ENCODE measurements at regions not wholly inside any gene's neighbourhood (a gene's known extent, or its start where the extent isn't known, plus 50 kb on each side); places are given as distances from the start of the nearest gene placed in this dataset.

DNA sequence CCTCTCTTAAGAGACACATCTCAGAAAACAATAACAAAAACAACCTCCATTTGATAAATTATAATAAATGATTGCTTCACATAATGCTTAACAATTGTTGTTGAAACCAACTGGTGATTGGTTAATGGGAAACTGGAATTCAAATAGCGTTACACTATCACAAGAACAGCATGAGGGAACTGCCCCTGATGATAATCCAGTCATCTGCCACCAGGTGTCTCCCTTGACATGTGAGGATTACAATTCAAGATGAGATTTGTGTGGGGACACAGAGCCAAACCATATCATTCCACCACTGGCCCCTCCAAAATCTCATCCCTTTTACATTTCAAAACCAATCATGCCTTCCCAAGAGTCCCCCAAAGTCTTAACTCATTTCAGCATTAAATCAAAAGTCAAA is 375.9 kb downstream of the BMPER start:
- peaks cover 12% of the 10 kb centered on the region for H3K9me3 ChIP-seq (replicated peaks)
- no peak overlapping the region for H3K27ac ChIP-seq (replicated peaks)
- intact Hi-C loops (cut with micrococcal nuclease): no loop called here
- H3K4me1 ChIP-seq: no peaks in the 10 kb centered on the region
- TF ChIP-seq, protein P1, sequence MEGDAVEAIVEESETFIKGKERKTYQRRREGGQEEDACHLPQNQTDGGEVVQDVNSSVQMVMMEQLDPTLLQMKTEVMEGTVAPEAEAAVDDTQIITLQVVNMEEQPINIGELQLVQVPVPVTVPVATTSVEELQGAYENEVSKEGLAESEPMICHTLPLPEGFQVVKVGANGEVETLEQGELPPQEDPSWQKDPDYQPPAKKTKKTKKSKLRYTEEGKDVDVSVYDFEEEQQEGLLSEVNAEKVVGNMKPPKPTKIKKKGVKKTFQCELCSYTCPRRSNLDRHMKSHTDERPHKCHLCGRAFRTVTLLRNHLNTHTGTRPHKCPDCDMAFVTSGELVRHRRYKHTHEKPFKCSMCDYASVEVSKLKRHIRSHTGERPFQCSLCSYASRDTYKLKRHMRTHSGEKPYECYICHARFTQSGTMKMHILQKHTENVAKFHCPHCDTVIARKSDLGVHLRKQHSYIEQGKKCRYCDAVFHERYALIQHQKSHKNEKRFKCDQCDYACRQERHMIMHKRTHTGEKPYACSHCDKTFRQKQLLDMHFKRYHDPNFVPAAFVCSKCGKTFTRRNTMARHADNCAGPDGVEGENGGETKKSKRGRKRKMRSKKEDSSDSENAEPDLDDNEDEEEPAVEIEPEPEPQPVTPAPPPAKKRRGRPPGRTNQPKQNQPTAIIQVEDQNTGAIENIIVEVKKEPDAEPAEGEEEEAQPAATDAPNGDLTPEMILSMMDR (IDR thresholded peaks at IDR 0.05; ENCODE audit: borderline replicate concordance): no peak
- no peaks in the 10 kb centered on the region for H3K36me3 ChIP-seq
- DNase-seq: no peak
- H3K4me3 ChIP-seq: no peak overlapping the region
- no peaks in the 10 kb centered on the region for H3K27me3 ChIP-seq (ENCODE audit: low read depth)

DNA sequence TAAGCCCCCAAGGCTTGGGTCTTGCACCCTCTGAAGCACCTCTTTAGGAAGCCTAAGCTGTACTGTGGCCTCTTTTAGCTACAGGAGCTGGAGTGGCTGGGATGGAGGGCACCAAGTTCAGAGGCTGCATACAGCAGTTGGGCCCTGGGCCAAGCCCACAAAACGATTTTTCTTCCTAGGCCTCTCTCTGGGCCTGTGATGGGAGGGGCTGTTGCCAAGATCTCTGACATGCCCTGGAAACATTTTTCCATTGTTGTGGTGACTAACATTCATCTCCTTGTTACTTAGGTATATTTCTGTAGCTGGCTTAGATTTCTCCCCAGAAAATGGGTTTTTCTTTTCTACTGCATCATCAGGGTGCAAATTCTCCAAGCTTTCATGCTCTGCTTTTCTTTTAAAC is 375.7 kb upstream of the NPSR1 start:
- Histone ChIP-seq H3K4me1 (no peaks in the 10 kb centered on the region), H3K4me3 (no peak overlapping the region), H3K27me3 (ENCODE audit: low read depth) (no peaks in the 10 kb centered on the region), H3K9me3 (replicated peaks) (peaks cover 12% of the 10 kb centered on the region), H3K27ac (replicated peaks) (no peak overlapping the region), H3K36me3 (no peaks in the 10 kb centered on the region)
- intact Hi-C loops (cut with micrococcal nuclease): no loop called here
- TF ChIP-seq, protein P1 (IDR thresholded peaks at IDR 0.05; ENCODE audit: borderline replicate concordance): no peak
- no peak for DNase-seq

DNA sequence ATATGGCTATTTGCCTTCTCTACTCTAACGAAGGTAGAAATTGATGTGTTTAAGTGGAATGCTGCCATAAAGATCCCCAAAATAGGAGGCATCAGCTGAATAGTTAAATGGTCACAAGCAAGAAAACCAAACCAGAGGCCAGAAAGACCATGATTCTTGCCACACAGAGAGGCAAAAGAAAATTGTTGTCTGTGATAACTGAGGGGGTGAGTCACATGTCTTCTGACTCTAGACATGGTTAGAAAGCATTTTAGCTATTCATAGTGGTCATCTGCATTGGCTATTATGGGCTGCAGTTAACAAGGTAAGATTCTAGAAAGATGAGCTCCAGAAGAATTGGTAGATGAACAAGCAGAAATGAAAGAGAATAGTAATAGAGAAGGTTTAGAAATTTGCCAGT is 361.4 kb upstream of the NPSR1 start:
- intact Hi-C loops (cut with micrococcal nuclease): no loop called here
- DNase-seq: no peak
- peaks cover 12% of the 10 kb centered on the region for H3K9me3 ChIP-seq (replicated peaks)
- no peak overlapping the region for H3K4me3 ChIP-seq
- H3K36me3 ChIP-seq: no peaks in the 10 kb centered on the region
- H3K4me1 ChIP-seq: no peaks in the 10 kb centered on the region
- peaks cover 3% of the 10 kb centered on the region for H3K27me3 ChIP-seq (ENCODE audit: low read depth)
- TF ChIP-seq, protein P1 (IDR thresholded peaks at IDR 0.05; ENCODE audit: borderline replicate concordance): no peak
- no peak overlapping the region for H3K27ac ChIP-seq (replicated peaks)

DNA sequence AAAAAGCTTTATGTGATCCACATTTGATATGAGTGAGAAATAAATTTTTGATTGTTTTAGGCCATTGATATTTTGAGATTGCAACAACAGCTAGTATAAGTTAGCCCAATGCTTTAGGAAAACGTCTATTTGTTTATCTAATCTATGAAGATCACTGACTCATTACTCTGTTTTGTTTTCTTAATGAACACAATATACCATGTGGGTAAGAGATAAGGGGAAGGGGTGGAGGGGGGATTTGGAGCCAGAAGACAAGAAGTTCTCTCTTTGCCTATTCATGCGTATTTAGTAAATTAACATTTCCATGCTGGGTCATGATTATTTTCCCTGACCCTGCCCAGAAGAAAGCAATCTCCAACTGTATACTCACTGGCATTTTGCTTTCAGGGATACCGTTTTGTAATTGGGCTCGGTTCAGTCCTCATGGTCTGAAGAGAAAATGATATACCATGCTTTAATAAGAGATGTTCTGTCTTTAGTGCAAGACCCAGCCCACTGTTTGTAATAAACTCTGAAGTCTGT is 359.5 kb upstream of the NPSR1 start:
- H3K27ac ChIP-seq (replicated peaks): no peak overlapping the region
- no peaks in the 10 kb centered on the region for H3K4me1 ChIP-seq
- no peaks in the 10 kb centered on the region for H3K36me3 ChIP-seq
- H3K27me3 ChIP-seq (ENCODE audit: low read depth): peaks cover 3% of the 10 kb centered on the region
- no peak overlapping the region for H3K4me3 ChIP-seq
- no peaks in the 10 kb centered on the region for H3K9me3 ChIP-seq (replicated peaks)
- intact Hi-C loops (cut with micrococcal nuclease): no loop called here
- no peak for DNase-seq
- TF ChIP-seq, protein P1 (IDR thresholded peaks at IDR 0.05; ENCODE audit: borderline replicate concordance): no peak

DNA sequence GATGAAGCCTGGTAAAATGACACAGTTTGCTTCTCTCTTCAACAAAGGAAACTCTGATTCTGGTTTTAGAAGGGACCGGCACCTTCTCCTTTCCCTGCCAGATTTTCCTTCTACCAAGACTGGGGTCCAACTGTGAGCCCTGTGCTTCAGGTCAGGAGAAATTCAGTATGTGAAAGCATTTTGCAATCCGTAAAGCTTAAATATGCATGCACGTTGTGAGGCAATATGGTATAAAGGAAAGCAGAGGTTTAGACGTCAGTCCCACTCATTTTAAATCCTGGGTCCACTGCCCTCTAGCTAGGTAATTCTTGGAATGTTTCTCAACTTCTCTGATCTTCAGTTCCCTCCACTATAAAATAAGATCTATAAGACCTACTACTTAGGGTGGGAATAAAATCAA is 359.0 kb upstream of the NPSR1 start:
- H3K9me3 ChIP-seq (replicated peaks): no peaks in the 10 kb centered on the region
- H3K4me3 ChIP-seq: no peak overlapping the region
- H3K36me3 ChIP-seq: no peaks in the 10 kb centered on the region
- no peak overlapping the region for H3K27ac ChIP-seq (replicated peaks)
- intact Hi-C loops (cut with micrococcal nuclease): no loop called here
- no peaks in the 10 kb centered on the region for H3K4me1 ChIP-seq
- H3K27me3 ChIP-seq (ENCODE audit: low read depth): peaks cover 3% of the 10 kb centered on the region
- DNase-seq: no peak
- TF ChIP-seq, protein P1 (IDR thresholded peaks at IDR 0.05; ENCODE audit: borderline replicate concordance): no peak

DNA sequence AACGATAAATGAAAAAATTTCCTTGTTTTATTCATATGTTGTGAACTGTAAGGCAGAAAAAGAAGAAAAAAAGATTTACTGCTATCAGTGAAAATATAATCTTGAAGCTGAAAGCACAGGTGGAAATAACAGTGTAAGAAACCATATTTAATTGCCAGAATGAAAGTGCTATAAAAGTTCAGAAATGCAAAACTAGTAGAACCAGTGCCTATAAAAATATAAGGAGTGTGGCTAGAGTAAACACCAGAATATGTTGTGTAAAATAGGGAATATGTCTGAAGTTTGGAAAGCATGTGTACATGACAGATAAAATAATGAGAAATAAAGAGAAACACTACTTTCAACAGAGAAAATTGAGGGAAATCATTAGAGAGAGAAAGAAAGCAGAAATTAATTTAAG is 350.5 kb upstream of the NPSR1 start:
- Histone ChIP-seq H3K9me3 (replicated peaks) (peaks cover 14% of the 10 kb centered on the region), H3K27me3 (ENCODE audit: low read depth) (no peaks in the 10 kb centered on the region), H3K4me1 (no peaks in the 10 kb centered on the region), H3K27ac (replicated peaks) (no peak overlapping the region), H3K4me3 (no peak overlapping the region), H3K36me3 (no peaks in the 10 kb centered on the region)
- no peak for DNase-seq
- TF ChIP-seq, protein P1 (IDR thresholded peaks at IDR 0.05; ENCODE audit: borderline replicate concordance): no peak
- intact Hi-C loops (cut with micrococcal nuclease): no loop called here
